Osteoblast (primary cell): ENCODE measurements at regions not wholly inside any gene's neighbourhood (a gene's known extent, or its start where the extent isn't known, plus 50 kb on each side); places are given as distances from the start of the nearest gene placed in this dataset.

ENCODE experiments used
- DNase-seq: peaks from one replicate; pipeline ENCODE4 v3.0.0; 2011; ENCODE audit warnings: low spot score, mixed read lengths; ENCODE audit not compliant: insufficient read length; ENCODE audit errors: missing footprints
- H2AFZ ChIP-seq: 2 replicates; pipeline ENCODE4 v1.6.0; 2011; ENCODE audit warnings: mild to moderate bottlenecking, low read length
- H3K27ac ChIP-seq: 2 replicates; pipeline ENCODE4 v1.5.1; 2011; ENCODE audit warnings: mild to moderate bottlenecking, low read depth, low read length, moderate library complexity
- H3K27me3 ChIP-seq: 2 replicates; pipeline ENCODE4 v1.6.0; 2012; ENCODE audit warnings: mild to moderate bottlenecking, control low read depth, inconsistent platforms, low read length, moderate library complexity; ENCODE audit not compliant: insufficient read depth
- H3K36me3 ChIP-seq: 2 replicates; pipeline ENCODE4 v1.5.1; 2011; ENCODE audit warnings: mild to moderate bottlenecking, low read length, control low read depth, moderate library complexity; ENCODE audit not compliant: insufficient read depth
- H3K4me1 ChIP-seq: 2 replicates; pipeline ENCODE4 v1.5.1; 2011; ENCODE audit warnings: mild to moderate bottlenecking, low read length, control low read depth, moderate library complexity; ENCODE audit not compliant: insufficient read depth
- H3K4me2 ChIP-seq: 2 replicates; pipeline ENCODE4 v1.6.0; 2011; ENCODE audit warnings: mild to moderate bottlenecking, low read length; ENCODE audit not compliant: insufficient read depth
- H3K4me3 ChIP-seq: fragments of 200-600 bp; sonication (generic); 3 replicates; pipeline ENCODE4 v1.5.1; 2012; ENCODE audit warnings: mild to moderate bottlenecking, low read length, inconsistent platforms; ENCODE audit not compliant: insufficient read depth
- H3K79me2 ChIP-seq: 2 replicates; pipeline ENCODE4 v1.6.0; 2012; ENCODE audit warnings: mild to moderate bottlenecking, low read length, control low read depth, inconsistent platforms; ENCODE audit not compliant: insufficient read depth
- H3K9me3 ChIP-seq: 2 replicates; pipeline ENCODE4 v1.5.1; 2011; ENCODE audit warnings: low read depth, low read length, control low read depth
- H4K20me1 ChIP-seq: 2 replicates; pipeline ENCODE4 v1.6.0; 2012; ENCODE audit warnings: mild to moderate bottlenecking, low read length, control low read depth; ENCODE audit not compliant: insufficient read depth
- TF ChIP-seq, protein P1 (sequence below): IDR thresholded peaks from 2 replicates; pipeline ENCODE4 v1.5.1; 2011; ENCODE audit warnings: mild to moderate bottlenecking, low read depth, low read length, moderate library complexity; ENCODE audit errors: extremely low read depth

DNA sequence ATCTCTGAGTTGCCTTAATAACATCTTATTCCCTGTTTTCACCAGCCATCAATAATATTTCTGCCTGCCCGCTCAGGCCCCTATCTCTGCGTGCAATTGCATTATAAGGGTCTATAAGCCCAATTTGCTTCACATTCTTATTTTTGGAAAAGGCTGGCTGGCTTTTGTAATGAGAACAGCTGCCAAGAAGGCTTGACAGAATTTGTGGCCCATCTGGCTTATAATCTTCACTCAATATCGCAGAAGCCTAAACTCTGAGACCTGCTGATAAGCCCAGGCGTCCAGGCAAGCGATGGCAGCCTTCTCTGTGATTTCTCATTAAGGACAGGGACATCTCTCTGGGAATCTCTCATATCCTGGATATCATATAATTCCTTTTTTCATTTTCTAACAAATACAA lies 1618.6 kb upstream of the CELF4 start:
- no peak overlapping the region for H2AFZ ChIP-seq
- no peaks in the 10 kb centered on the region for H4K20me1 ChIP-seq
- H3K36me3 ChIP-seq = no peaks in the 10 kb centered on the region
- TF ChIP-seq, protein P1, sequence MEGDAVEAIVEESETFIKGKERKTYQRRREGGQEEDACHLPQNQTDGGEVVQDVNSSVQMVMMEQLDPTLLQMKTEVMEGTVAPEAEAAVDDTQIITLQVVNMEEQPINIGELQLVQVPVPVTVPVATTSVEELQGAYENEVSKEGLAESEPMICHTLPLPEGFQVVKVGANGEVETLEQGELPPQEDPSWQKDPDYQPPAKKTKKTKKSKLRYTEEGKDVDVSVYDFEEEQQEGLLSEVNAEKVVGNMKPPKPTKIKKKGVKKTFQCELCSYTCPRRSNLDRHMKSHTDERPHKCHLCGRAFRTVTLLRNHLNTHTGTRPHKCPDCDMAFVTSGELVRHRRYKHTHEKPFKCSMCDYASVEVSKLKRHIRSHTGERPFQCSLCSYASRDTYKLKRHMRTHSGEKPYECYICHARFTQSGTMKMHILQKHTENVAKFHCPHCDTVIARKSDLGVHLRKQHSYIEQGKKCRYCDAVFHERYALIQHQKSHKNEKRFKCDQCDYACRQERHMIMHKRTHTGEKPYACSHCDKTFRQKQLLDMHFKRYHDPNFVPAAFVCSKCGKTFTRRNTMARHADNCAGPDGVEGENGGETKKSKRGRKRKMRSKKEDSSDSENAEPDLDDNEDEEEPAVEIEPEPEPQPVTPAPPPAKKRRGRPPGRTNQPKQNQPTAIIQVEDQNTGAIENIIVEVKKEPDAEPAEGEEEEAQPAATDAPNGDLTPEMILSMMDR = no peak
- DNase-seq = no peak
- no peak overlapping the region for H3K27ac ChIP-seq
- H3K9me3 ChIP-seq = no peaks in the 10 kb centered on the region
- H3K4me1 ChIP-seq = no peaks in the 10 kb centered on the region
- H3K4me2 ChIP-seq = no peak overlapping the region
- no peaks in the 10 kb centered on the region for H3K79me2 ChIP-seq
- H3K4me3 ChIP-seq = no peak overlapping the region
- H3K27me3 ChIP-seq = no peaks in the 10 kb centered on the region

DNA sequence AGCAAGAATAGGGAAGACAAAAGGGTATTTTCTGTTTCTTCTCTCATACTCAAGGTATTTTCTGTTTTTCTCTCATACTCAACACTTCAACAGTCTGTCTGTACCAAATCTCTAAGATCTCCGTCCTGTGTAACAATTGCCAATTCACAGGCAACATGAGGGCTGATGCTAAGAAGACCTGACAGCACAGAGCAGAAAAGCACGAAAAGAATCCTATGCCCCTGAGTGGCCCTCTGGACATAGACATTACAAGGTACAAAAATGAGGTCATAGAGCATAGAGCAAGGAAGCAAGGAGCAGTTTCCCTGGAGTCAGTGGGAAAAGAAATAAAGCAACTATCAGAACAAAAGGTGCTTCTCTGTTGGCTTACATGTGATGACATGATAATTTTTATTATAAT lies 1612.6 kb upstream of the CELF4 start:
- Histone ChIP-seq H3K4me1 (no peaks in the 10 kb centered on the region), H3K27me3 (no peaks in the 10 kb centered on the region), H3K27ac (no peak overlapping the region), H2AFZ (no peak overlapping the region), H3K79me2 (no peaks in the 10 kb centered on the region), H3K4me2 (no peak overlapping the region), H4K20me1 (no peaks in the 10 kb centered on the region), H3K4me3 (no peak overlapping the region), H3K36me3 (no peaks in the 10 kb centered on the region), H3K9me3 (no peaks in the 10 kb centered on the region)
- TF ChIP-seq, protein P1 = no peak
- DNase-seq = no peak

DNA sequence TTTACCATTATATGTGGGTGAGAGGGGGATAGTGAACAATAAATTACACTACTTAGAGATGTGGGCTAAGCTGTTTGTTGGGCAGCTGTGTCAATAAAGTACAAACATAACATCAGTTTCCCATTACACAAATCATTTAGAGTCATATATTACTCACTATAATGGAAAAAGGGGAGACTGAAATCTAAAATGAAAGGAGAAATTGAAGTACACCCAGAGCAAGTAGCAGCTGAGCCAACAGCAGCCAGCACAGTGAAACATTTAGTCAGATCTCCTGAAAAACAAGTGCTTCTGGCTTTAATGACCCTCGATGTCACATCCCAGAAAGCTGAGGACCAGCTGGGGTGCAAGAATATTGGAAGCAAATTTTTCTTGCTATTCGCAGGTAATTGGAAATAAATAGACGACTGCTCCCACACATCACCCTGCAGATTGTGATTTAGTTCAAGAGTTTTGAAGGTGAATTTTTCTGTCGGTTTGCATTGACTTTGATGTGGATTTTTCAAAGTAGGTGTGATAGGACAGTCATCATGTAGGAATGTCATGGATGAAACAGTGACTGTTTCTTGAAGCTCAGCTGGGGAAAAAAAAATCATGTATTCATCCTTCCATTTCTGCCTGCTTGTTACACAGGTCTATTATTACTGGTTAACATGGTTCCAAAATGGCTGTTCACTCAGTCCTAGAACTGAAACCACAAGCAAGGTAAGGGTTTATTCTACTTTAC lies 1607.3 kb upstream of the CELF4 start:
- no peaks in the 10 kb centered on the region for H3K4me1 ChIP-seq
- no peaks in the 10 kb centered on the region for H4K20me1 ChIP-seq
- DNase-seq = no peak
- no peaks in the 10 kb centered on the region for H3K79me2 ChIP-seq
- no peaks in the 10 kb centered on the region for H3K36me3 ChIP-seq
- no peak overlapping the region for H3K4me3 ChIP-seq
- no peak overlapping the region for H2AFZ ChIP-seq
- no peaks in the 10 kb centered on the region for H3K9me3 ChIP-seq
- TF ChIP-seq, protein P1 = no peak
- H3K27ac ChIP-seq = no peak overlapping the region
- H3K4me2 ChIP-seq = no peak overlapping the region
- H3K27me3 ChIP-seq = no peaks in the 10 kb centered on the region

DNA sequence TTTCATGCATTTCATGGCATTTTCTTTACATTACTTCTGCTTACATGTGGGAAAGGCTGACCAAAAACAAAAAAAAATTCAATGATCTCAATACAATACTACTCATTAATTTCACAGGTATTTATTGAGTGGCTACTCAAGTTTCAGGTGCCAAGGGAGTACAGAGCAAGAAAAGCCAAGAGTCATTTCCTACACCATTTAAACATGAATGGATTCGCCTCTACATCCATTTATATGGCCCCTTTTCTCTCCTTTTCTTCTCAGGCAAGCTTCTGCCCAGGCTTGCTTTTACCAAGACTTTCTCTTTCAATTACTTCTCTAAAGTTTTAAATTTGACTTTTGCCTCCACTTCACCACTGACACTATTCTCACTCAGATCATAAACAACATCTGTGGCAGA lies 1603.1 kb upstream of the CELF4 start:
- DNase-seq = no peak
- H3K36me3 ChIP-seq = no peaks in the 10 kb centered on the region
- TF ChIP-seq, protein P1 = no peak
- H3K4me2 ChIP-seq = no peak overlapping the region
- H3K79me2 ChIP-seq = no peaks in the 10 kb centered on the region
- no peaks in the 10 kb centered on the region for H3K9me3 ChIP-seq
- H3K27ac ChIP-seq = no peak overlapping the region
- H4K20me1 ChIP-seq = no peaks in the 10 kb centered on the region
- no peaks in the 10 kb centered on the region for H3K27me3 ChIP-seq
- H2AFZ ChIP-seq = no peak overlapping the region
- no peak overlapping the region for H3K4me3 ChIP-seq
- no peaks in the 10 kb centered on the region for H3K4me1 ChIP-seq
